GM19238 (cell line): ENCODE measurements at regions not wholly inside any gene's neighbourhood (a gene's known extent, or its start where the extent isn't known, plus 50 kb on each side); places are given as distances from the start of the nearest gene placed in this dataset.
"Not testable (repeated sequence)": the region's sequence is repeated elsewhere in the genome, so short reads cannot be mapped to it uniquely, and the experiment has no call there.

Experiments
- DNase-seq: peaks from one replicate; pipeline ENCODE4 v3.0.0; 2011; ENCODE audit warnings: low spot score; ENCODE audit not compliant: insufficient read length

GRCh38 chr7:119090851-119091250, 866.3 kb downstream of the ANKRD7 start:
- no peak for DNase-seq

DNA sequence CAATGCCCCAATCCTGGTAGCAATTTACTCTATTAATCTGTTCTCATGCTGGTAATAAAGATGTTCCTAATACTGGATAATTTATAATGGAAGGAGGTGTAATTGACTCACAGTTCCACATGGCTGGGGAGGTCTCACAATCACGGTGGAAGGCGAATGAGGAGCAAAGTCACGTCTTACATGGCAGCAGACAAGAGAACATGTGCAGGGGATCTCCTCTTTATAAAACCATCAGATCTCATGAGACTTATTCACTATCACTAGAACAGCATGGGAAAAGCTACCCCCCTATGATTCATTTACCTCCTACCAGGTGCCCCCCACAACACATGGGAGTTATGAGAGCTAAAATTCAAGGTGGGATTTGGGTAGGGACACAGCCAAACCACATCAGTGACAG, 872.2 kb downstream of the ANKRD7 start:
- DNase-seq: no peak

- DNase-seq: not testable (repeated sequence)
These were observed 876.2 kb downstream of the ANKRD7 start for GRCh38 chr7:119100611-119101258.

- DNase-seq: no peak
These were observed 877.8 kb downstream of the ANKRD7 start for GRCh38 chr7:119102291-119102690.

GRCh38 chr7:119105381-119105780, 880.9 kb downstream of the ANKRD7 start:
- DNase-seq: no peak

- no peak for DNase-seq
These were observed 898.8 kb downstream of the ANKRD7 start for GRCh38 chr7:119123326-119123725.

DNA sequence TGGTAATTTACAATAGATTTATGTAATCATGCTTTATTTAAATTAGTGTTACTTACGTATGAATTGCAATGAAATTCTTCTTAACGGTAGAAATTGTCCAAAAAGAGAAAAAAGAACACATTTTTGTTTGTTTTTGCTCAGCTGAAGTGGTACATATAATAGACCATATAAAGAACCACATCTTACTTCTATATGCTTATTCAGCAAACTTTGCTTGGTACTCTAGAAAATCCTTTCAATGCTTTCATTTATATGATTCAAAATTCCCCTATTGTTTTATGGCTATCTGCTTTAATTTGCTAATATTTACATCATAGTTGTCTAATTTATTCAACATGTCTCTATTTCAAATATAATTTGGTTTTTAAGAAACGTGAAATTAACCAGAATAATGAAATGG, 903.2 kb downstream of the ANKRD7 start:
- no peak for DNase-seq

GRCh38 chr7:119132436-119132835, 907.9 kb downstream of the ANKRD7 start:
- no peak for DNase-seq

DNA sequence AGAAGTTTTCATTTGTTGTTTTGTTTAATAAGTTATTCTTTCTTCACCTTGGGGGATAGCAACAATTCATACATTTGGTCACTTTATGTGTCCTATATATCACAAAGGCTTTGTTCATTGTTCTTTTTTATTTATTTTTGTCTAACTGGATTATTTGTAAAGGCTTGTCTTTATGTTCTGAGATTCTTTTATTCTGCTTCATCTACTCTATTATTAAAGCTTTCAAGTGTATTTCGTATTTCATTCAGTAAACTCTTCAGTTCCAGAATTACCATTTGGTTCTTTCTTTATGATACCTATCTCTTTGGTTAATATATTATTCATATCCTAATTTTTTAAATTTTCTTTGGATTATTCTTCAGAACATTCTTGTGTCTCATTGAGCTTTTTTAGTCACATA, 942.9 kb downstream of the ANKRD7 start:
- no peak for DNase-seq

- no peak for DNase-seq
These were observed 947.5 kb downstream of the ANKRD7 start for GRCh38 chr7:119172043-119172442.

DNA sequence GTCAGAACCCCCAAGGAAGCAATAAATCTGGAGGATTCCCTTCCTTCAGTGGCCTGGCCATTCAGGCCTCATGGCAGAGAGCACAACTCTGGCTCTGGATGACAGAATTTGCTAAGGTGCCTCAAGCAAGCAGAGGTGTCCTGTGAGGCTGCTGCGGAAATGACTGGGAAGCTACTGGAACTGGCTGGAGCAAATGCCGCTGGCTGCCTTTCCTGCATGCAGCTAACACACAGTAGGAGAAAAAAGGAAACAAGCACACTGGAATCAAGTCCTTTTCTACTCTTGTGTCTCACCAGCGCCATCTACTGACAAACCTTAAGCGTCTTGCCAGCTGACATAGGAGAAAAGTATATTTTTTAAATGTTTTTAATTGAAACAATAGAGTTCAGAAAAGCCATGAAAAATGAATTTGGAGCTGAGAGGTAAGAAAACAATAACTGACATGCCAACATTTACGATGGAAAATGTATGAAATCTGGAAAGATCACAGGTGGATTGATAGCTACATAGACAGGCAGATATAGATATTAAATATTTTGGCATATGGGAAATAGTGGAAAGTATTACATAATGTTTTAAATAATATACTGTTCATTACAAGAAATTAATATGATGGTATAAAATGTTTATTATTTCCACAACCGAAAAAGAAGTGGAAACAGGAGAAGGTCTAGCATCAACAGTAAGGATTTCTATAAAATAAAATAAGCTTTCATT, 951.6 kb downstream of the ANKRD7 start:
- DNase-seq: peak; percentile 1

GRCh38 chr7:119177863-119178262, 953.4 kb downstream of the ANKRD7 start:
- no peak for DNase-seq

DNA sequence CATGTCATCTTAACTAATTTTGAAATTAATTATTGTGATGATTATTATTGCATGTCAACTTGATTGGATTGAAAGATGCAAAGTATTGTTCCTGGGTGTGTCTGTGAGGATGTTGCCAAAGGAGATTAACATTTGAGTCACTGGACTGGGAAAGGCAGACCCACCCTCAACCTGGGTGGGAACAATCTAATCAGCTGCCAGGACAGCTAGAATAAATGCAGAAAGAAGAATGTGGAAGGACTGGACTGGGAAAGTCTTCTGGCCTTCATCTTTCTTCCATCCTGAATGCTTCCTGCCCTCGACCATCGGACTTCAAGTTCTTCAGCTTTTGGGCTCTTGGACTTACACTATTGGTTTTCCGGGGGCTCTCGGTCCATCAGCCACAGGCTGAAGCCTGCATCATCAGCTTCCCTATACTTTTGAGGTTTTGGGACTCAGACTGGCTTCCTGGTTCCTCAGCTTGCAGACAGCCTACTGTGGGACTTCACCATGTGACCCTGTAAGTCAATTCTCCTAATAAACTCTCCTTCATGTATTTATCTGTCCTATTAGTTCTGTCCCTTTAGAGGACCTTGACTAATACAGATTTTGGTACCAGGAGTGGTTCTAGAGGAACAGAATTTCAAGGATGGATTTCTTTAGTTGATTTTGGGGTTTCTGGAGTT, 959.8 kb downstream of the ANKRD7 start:
- no peak for DNase-seq

- no peak for DNase-seq
These were observed 971.7 kb downstream of the ANKRD7 start for GRCh38 chr7:119196183-119196582.

DNA sequence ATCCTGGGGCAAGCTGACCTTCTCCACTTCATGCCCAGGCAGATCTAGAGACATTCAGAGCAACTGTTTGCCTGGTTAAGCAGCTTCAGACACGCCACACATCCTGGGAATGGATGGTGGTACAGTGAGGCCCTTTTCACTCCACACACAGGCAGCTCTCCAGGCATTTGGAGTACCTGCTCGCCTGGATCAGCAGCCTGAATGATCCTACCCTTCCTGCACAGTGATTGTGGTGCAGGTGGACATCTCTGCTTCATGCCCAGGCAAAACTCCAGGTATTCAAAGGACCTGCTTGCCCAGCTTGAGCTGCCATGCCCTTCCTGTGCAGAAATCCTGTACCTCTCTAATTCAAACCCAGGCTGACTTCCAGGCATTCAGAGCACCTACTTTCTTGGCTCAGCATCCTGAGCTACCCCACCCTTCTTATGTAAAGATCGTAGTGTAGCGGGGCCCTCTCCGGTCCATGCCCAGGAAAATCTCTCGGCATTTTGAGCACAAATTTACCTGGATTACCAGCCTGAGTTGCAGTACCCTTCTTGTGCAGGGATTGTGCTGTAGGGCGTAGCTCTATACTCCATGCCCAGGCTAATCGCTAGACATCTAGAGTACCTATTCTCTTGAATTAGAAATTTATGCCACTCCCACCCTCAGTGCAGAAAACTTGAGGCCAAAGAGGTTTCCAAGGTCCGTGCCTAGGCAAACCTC, 972.8 kb downstream of the ANKRD7 start:
- DNase-seq: no peak

DNA sequence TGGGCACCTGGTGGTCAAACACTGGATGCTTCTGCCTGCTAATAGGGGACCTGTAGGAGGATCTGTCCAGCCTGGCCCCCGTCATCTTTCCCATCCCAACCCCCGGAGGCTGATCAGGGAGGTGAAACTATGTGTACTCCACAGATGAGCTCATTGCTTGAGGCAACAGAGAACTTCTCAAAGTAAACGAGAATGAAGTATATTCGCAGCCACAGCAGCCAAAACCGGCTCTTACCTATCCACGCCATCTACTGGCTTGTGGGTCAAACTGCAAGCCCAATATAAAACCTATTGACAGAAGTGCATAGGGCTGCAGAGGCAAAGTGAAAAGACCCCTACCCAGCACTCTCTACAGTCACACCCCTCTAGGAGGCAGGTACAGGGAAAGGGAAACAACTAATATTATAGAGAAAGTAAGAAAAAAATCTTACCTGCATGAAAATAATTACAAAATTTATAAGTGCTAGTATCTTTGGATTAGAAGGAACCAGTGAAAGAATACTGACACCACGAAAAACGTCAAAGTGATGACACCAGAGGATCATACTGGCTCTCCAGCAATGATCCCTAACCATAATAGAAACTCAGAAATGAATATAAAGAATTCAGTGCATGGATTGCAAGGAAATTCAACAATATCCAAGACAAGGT, 973.5 kb downstream of the ANKRD7 start:
- no peak for DNase-seq

DNA sequence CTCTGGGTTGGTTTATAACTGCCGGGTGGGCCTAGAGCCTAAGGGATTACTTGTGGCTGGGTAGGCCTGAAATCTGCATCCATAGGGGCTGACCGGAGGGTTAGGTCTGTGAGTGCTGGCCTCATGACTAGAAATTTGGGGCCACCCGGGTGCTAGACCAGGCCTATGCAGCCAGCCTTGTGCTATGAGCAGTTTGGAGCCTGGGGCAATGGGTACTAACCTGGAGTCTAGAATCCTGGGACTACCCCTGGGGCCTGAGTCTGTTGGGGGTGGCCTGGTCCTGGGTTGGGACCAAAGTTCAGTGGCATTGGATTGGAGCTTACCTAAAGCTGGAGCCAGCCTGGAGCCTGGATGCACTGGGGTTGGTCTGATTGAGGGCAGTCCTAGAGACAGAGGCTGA, 995.2 kb downstream of the ANKRD7 start:
- DNase-seq: no peak

DNA sequence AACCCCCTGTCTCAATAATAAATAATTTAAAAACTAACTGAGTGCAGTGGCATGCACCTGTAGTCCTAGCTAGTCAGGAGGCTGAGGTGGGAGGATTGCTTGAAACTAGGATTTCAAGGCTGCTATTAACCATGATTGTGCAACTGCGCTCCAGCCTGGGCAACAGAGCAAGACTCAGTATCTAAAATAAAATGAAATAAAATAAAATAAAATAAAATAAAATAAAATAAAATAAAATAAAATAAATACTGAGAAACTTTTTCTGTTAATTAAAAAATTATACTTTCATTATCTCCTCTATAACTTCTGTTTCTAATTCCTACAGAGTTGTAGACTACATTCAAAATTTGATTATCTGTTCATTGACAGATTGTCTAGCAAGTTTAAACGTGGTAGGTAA, 999.4 kb downstream of the ANKRD7 start:
- DNase-seq: no peak

- DNase-seq: no peak
These were observed 1004.0 kb downstream of the ANKRD7 start for GRCh38 chr7:119228482-119228881.

GRCh38 chr7:119232091-119232490, 1007.6 kb downstream of the ANKRD7 start:
- DNase-seq: no peak

DNA sequence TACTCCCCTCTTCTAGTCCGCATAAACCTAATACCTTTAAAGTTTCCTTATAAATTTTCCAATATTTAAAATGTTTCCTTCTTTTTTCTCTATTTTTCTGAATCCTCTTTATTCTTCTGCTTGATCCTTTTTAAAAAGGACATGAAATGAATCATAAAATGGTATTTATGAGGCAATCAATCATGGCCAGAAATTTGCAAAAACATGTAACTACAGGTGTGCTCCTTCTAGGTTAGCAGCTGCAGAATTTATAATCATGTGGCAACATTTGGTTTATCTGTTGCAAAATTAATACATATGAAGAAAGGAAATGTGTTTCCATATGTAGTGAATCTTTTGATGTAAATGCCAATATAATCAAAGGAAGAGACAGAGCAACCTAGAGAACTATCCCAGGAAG, 1008.5 kb downstream of the ANKRD7 start:
- no peak for DNase-seq

GRCh38 chr7:119252962-119253361, 1020.0 kb upstream of the KCND2 start:
- no peak for DNase-seq
